Endothelial cell of umbilical vein (primary cell): ENCODE measurements at regions not wholly inside any gene's neighbourhood (a gene's known extent, or its start where the extent isn't known, plus 50 kb on each side); places are given as distances from the start of the nearest gene placed in this dataset.

Source experiments
- BruUV-seq: library from RNA; stranded (reverse); fragments of 400-500 nt; replicated peaks from 2 replicates; lab custom pipeline; 2021; lab: Mats Ljungman, UMichigan
- CTCF ChIA-PET: fragments of 300-600, 350-600 bp; sonication (Branson Sonifier 250); formaldehyde crosslinking; loops from one replicate; lab custom pipeline; 2021; ENCODE audit warnings: antibody characterized with exemption, inconsistent platforms; lab: Charles Lee
- POLR2A ChIA-PET: fragments of 300-600, 350-600 bp; sonication (Branson Sonifier 250); formaldehyde crosslinking; loops from one replicate; lab custom pipeline; 2021; ENCODE audit warnings: antibody characterized with exemption, inconsistent platforms; lab: Charles Lee
- DNase-seq: peaks from one replicate; pipeline ENCODE4 v3.0.0-alpha.2; 2011; ENCODE audit warnings: low read depth, low spot score
- FAIRE-seq: peaks from 2 replicates; lab custom pipeline; 2011; peaks lifted over from hg19 to GRCh38; lab: Jason Lieb, UNC
- H2AFZ ChIP-seq: 2 replicates; pipeline ENCODE4 v1.6.0; 2012; ENCODE audit warnings: low read depth, low read length, control low read depth, inconsistent platforms
- H3K27ac ChIP-seq: 2 replicates; pipeline ENCODE4 v1.5.1; 2011; ENCODE audit warnings: low read depth, mild to moderate bottlenecking, control low read depth, low read length, moderate library complexity; ENCODE audit not compliant: insufficient read depth
- H3K27me3 ChIP-seq, 2 experiments: 2 replicates each; pipeline versions ENCODE4 v1.6.0 to v1.6.1; 2011; ENCODE audit warnings: low read length in 2 of 2, mixed read lengths in 1 of 2; ENCODE audit not compliant: control insufficient read depth in 2 of 2, insufficient read depth in 2 of 2
- H3K36me3 ChIP-seq, 2 experiments: 2 replicates in 1 of 2; 3 replicates in 1 of 2; pipeline ENCODE4 v1.5.1; 2011; ENCODE audit warnings: low read length in 2 of 2, mild to moderate bottlenecking in 1 of 2, moderate library complexity in 1 of 2; ENCODE audit not compliant: control insufficient read depth in 2 of 2, insufficient read depth in 2 of 2; ENCODE audit errors: extremely low read depth in 1 of 2
- H3K4me1 ChIP-seq: 3 replicates; pipeline ENCODE4 v1.5.1; 2011; ENCODE audit warnings: mild to moderate bottlenecking, low read length; ENCODE audit not compliant: control insufficient read depth, insufficient read depth; ENCODE audit errors: extremely low read depth
- H3K4me2 ChIP-seq: 2 replicates; pipeline ENCODE4 v1.6.1; 2011; ENCODE audit warnings: low read length, control low read depth, mixed read lengths; ENCODE audit not compliant: insufficient read depth
- H3K4me3 ChIP-seq, 3 experiments: fragments of 200-600 bp in 1 of 3; sonication (generic), shearing (Covaris generic) in 1 of 3; replicated peaks in 1 of 3; 2 replicates each; pipeline ENCODE4 v1.5.1; 2011 to 2016; ENCODE audit warnings: control low read depth in 3 of 3, low read length in 3 of 3, mild to moderate bottlenecking in 2 of 3, inconsistent platforms in 1 of 3, low read depth in 1 of 3, moderate library complexity in 1 of 3; ENCODE audit not compliant: insufficient read depth in 1 of 3
- H3K79me2 ChIP-seq: 2 replicates; pipeline ENCODE4 v1.6.0; 2012; ENCODE audit warnings: low read length, inconsistent platforms; ENCODE audit not compliant: control insufficient read depth, insufficient read depth
- H3K9ac ChIP-seq: replicated peaks from 2 replicates; pipeline ENCODE3; 2011; ENCODE audit warnings: low read length, control low read depth; ENCODE audit not compliant: insufficient read depth; ENCODE audit errors: extremely low read depth
- H3K9me1 ChIP-seq: replicated peaks from 3 replicates; pipeline ENCODE4 v1.6.0; 2011; ENCODE audit warnings: mild to moderate bottlenecking, low read length; ENCODE audit not compliant: control insufficient read depth, insufficient read depth; ENCODE audit errors: extremely low read depth
- H3K9me3 ChIP-seq: replicated peaks from 2 replicates; pipeline ENCODE4 v1.5.1; 2012; ENCODE audit warnings: low read length, inconsistent platforms; ENCODE audit not compliant: control insufficient read depth, insufficient read depth
- H4K20me1 ChIP-seq: replicated peaks from 2 replicates; pipeline ENCODE3; 2011; ENCODE audit warnings: mild to moderate bottlenecking, low read length; ENCODE audit not compliant: control insufficient read depth, insufficient read depth; ENCODE audit errors: extremely low read depth
- CTCF ChIP-seq, 2 donors: IDR thresholded peaks; 1 replicate in 1 of 2; 2 replicates in 1 of 2; pipeline ENCODE4 v1.5.1; 2011; ENCODE audit warnings: low read length in 2 of 2, mild to moderate bottlenecking in 2 of 2, moderate library complexity in 2 of 2, control low read depth in 1 of 2, inconsistent platforms in 1 of 2, low read depth in 1 of 2; ENCODE audit not compliant: insufficient read depth in 1 of 2; ENCODE audit errors: extremely low read depth in 1 of 2
- EZH2 ChIP-seq: IDR thresholded peaks from 2 replicates; pipeline ENCODE4 v1.6.1; 2012; ENCODE audit warnings: borderline replicate concordance, low read depth, mild to moderate bottlenecking, moderate library complexity, low read length, inconsistent platforms; ENCODE audit not compliant: severe bottlenecking
- FOS ChIP-seq: IDR thresholded peaks from 2 replicates; pipeline ENCODE4 v1.6.1; 2011; ENCODE audit warnings: mild to moderate bottlenecking, low read length, moderate library complexity, borderline replicate concordance; ENCODE audit not compliant: insufficient read depth
- GATA2 ChIP-seq: IDR thresholded peaks from 2 replicates; pipeline ENCODE4 v1.7.0; 2011; ENCODE audit warnings: low read depth, mild to moderate bottlenecking, moderate library complexity, mixed read lengths, low read length; ENCODE audit not compliant: insufficient read length, insufficient read depth
- JUN ChIP-seq: IDR thresholded peaks from 2 replicates; pipeline ENCODE4 v1.6.1; 2011; ENCODE audit warnings: borderline replicate concordance, low read depth; ENCODE audit not compliant: insufficient read length, insufficient read depth
- MAX ChIP-seq: IDR thresholded peaks from 2 replicates; pipeline ENCODE4 v1.6.1; 2011; ENCODE audit not compliant: insufficient read depth, insufficient read length
- MYC ChIP-seq: IDR thresholded peaks from one replicate; pipeline ENCODE4 v1.6.1; 2011; ENCODE audit warnings: mild to moderate bottlenecking, low read depth, low read length
- POLR2A ChIP-seq: IDR thresholded peaks from 2 replicates; pipeline ENCODE4 v1.6.1; 2012; ENCODE audit warnings: low read depth, mild to moderate bottlenecking, control low read depth, low read length
- POLR2AphosphoS5 ChIP-seq: IDR thresholded peaks from 2 replicates; pipeline ENCODE4 v1.6.1; 2012; ENCODE audit warnings: low read depth, mild to moderate bottlenecking, control low read depth, low read length, moderate library complexity; ENCODE audit not compliant: insufficient read depth
- dilution Hi-C: fragments of 300-500 bp; cut with MboI; formaldehyde crosslinking; loops from one replicate; pipeline ENCODE4 v1.15.0; 2019; ENCODE audit warnings: low sequenced_read_pairs; ENCODE audit not compliant: extremely low pct_ligation_motif_present
- intact Hi-C: fragments of 100-400 bp; cut with micrococcal nuclease; formaldehyde crosslinking; loops from one replicate; pipeline ENCODE4 v1.10.0; 2022

DNA sequence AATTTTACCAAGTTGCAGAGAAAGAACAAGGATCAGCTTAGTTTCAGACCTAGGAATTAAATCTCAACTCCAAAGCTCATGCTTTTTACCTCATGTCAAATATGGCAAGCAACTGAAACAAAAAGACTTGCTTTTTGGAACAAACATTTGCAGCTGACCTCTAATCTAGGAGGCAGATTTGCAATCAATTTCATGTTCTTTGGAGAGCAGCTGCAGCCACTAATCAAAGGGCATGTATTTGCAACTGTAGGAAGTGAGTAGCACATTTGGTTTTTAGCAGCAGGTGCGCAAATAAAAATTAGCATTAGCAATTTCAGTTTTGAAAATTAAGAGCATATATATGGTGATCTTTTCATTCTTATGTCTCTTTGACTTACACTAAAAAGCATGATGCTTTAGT, 459.3 kb upstream of the SLC10A2 start:
- dilution Hi-C loops: no loop called here
- Histone ChIP-seq H3K4me2 (no peak overlapping the region), H3K4me3 (no peak overlapping the region), H3K9me3 (no peaks in the 10 kb centered on the region), H3K9me1 (no peaks in the 10 kb centered on the region), H2AFZ (no peak overlapping the region), H3K27ac (no peak overlapping the region), H4K20me1 (no peaks in the 10 kb centered on the region), H3K4me1 (no peaks in the 10 kb centered on the region), H3K9ac (no peak overlapping the region), H3K27me3 (no peaks in the 10 kb centered on the region), H3K79me2 (no peaks in the 10 kb centered on the region), H3K36me3 (no peaks in the 10 kb centered on the region)
- CTCF ChIA-PET: no interaction called here
- TF ChIP-seq GATA2: no peak
- TF ChIP-seq JUN: no peak
- no peak for TF ChIP-seq FOS
- no peak for TF ChIP-seq CTCF (IDR thresholded peaks at IDR 0.05; ENCODE audit: extremely low read depth in 1 of 2, insufficient read depth in 1 of 2, low read depth in 1 of 2, low read length in 2 of 2)
- DNase-seq: no peak
- POLR2A ChIA-PET: no interaction called here
- intact Hi-C loops: no loop called here
- no peak for FAIRE-seq
- no TSS peak for BruUV-seq

DNA sequence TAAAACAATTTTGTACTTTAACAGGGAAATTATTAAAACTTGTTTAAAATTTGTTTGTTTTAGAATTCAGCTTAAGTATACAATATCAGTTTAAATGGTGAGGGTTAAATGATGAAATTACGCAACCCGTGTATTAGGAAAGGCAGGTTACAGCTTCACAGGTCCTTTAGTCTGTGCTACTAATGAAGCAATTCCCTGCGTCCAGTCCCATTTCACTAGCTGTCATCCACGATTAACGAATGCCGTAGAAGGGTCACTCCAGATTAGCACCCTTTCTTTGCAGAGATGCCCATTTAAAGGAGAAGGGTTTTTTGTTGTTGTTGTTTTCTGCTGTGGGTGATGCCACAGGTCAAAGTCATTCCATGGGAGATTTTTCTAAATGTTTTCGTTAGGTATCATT, 457.6 kb upstream of the SLC10A2 start:
- no peak for TF ChIP-seq POLR2A
- TF ChIP-seq JUN: no peak
- TF ChIP-seq FOS: no peak
- no peak for TF ChIP-seq MAX
- no peak for TF ChIP-seq MYC
- TF ChIP-seq POLR2AphosphoS5: no peak
- no peak for TF ChIP-seq EZH2
- TF ChIP-seq CTCF (IDR thresholded peaks at IDR 0.05; ENCODE audit: extremely low read depth in 1 of 2, insufficient read depth in 1 of 2, low read depth in 1 of 2, low read length in 2 of 2): no peak
- Histone ChIP-seq H3K79me2 (no peaks in the 10 kb centered on the region), H3K9me1 (no peaks in the 10 kb centered on the region), H2AFZ (no peak overlapping the region), H3K27me3 (no peaks in the 10 kb centered on the region), H3K36me3 (no peaks in the 10 kb centered on the region), H3K9ac (no peak overlapping the region), H3K27ac (no peak overlapping the region), H3K9me3 (no peaks in the 10 kb centered on the region), H3K4me3 (no peak overlapping the region), H3K4me1 (no peaks in the 10 kb centered on the region), H4K20me1 (no peaks in the 10 kb centered on the region), H3K4me2 (no peak overlapping the region)
- FAIRE-seq: no peak
- intact Hi-C loops (no loop called here), dilution Hi-C loops (no loop called here)
- BruUV-seq: no TSS peak
- DNase-seq: no peak
- POLR2A ChIA-PET: no interaction called here
- CTCF ChIA-PET: no interaction called here
